Lung (tissue), 11 donors: ENCODE measurements at regions not wholly inside any gene's neighbourhood (a gene's known extent, or its start where the extent isn't known, plus 50 kb on each side); places are given as distances from the start of the nearest gene placed in this dataset.

Source experiments
- ATAC-seq: fragments of 200-7000 bp; cut with Tn5 transposase; one replicate; pipeline ENCODE4 v1.9.1; 2020; ENCODE audit warnings: moderate number of reproducible peaks; ENCODE audit not compliant: insufficient read depth, low FRiP score
- DNase-seq, 3 donors: peaks; one replicate each; pipeline ENCODE4 v3.0.0-alpha.2; 2013 to 2017
- H3K27ac ChIP-seq, 2 donors: one replicate each; pipeline ENCODE4 v1.5.1; 2013; ENCODE audit warnings: mild to moderate bottlenecking in 2 of 2, moderate library complexity in 2 of 2, control low read depth in 1 of 2, inconsistent platforms in 1 of 2, low read depth in 1 of 2, low read length in 1 of 2
- H3K27me3 ChIP-seq, 3 donors: one replicate each; pipeline ENCODE4 v1.5.1; 2013; ENCODE audit warnings: low read length in 2 of 3; ENCODE audit not compliant: control insufficient read depth in 3 of 3, insufficient read depth in 3 of 3
- H3K36me3 ChIP-seq, 4 donors: one replicate each; pipeline ENCODE4 v1.5.1; 2013; ENCODE audit warnings: low read length in 4 of 4, mild to moderate bottlenecking in 1 of 4, moderate library complexity in 1 of 4; ENCODE audit not compliant: control insufficient read depth in 4 of 4, insufficient read depth in 4 of 4
- H3K4me1 ChIP-seq, 5 donors: one replicate each; pipeline ENCODE4 v1.5.1; 2013; ENCODE audit warnings: low read length in 5 of 5, mild to moderate bottlenecking in 2 of 5, moderate library complexity in 1 of 5; ENCODE audit not compliant: control insufficient read depth in 5 of 5, insufficient read depth in 5 of 5
- H3K4me3 ChIP-seq: one replicate; pipeline ENCODE4 v1.5.1; 2013; ENCODE audit warnings: mild to moderate bottlenecking, control low read depth, moderate library complexity
- H3K9ac ChIP-seq, 2 donors: one replicate each; pipeline ENCODE4 v1.5.1; 2013; ENCODE audit warnings: low read length in 2 of 2, control low read depth in 1 of 2; ENCODE audit not compliant: insufficient read depth in 1 of 2
- H3K9me3 ChIP-seq, 4 donors: one replicate each; pipeline ENCODE4 v1.5.1; 2013; ENCODE audit warnings: low read length in 3 of 4, mild to moderate bottlenecking in 1 of 4, moderate library complexity in 1 of 4; ENCODE audit not compliant: control insufficient read depth in 4 of 4, insufficient read depth in 3 of 4
- WGBS, 2 donors: extraction: QIAGEN DNeasy Blood & Tissue Kit; methylation state at CpG; one replicate each; pipeline ENCODE4 v1.1.7; 2013; 5-methylcytosine and 5-hydroxymethylcytosine counted together
- TF ChIP-seq, protein P1 (sequence below): IDR thresholded peaks from 2 replicates; pipeline ENCODE4 v1.5.1; 2012; ENCODE audit warnings: mild to moderate bottlenecking; ENCODE audit errors: control extremely low read depth, extremely low read depth
- donor health status: control.
- donor health status: control.
- donor health status: Bipolar disorder and iron deficiency.
- donor health status: healthy.
- donor health status: DM: yes; HTN: yes; CAD: no.

DNA sequence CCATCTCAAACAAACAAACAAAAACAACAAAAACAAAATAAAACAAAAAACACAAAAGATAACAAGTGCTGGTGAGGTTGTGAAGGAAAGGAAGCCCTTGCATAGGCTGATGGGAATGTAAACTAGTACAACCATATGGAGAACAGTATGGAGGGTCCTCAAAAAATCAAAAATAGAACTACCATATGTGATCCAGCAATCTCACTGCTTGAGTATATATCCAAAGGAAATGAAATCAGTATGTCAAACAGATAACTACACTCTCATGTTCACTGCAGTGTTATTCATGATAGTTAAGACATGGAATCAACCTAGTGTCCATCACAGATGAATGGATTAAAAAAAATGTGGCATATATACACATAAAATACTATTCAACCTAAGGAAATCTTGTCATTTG is 395.7 kb upstream of the SLC24A2 start:
- no peaks in the 10 kb centered on the region for H3K9me3 ChIP-seq
- H3K27ac ChIP-seq = no peak overlapping the region
- no peak overlapping the region for H3K4me3 ChIP-seq
- no peaks in the 10 kb centered on the region for H3K27me3 ChIP-seq
- DNase-seq = no peak
- ATAC-seq = no peak
- peaks cover 0 to 2% (median 0%) of the 10 kb centered on the region in 5 donors for H3K4me1 ChIP-seq
- no peak overlapping the region for H3K9ac ChIP-seq
- no peaks in the 10 kb centered on the region for H3K36me3 ChIP-seq
- TF ChIP-seq, protein P1, sequence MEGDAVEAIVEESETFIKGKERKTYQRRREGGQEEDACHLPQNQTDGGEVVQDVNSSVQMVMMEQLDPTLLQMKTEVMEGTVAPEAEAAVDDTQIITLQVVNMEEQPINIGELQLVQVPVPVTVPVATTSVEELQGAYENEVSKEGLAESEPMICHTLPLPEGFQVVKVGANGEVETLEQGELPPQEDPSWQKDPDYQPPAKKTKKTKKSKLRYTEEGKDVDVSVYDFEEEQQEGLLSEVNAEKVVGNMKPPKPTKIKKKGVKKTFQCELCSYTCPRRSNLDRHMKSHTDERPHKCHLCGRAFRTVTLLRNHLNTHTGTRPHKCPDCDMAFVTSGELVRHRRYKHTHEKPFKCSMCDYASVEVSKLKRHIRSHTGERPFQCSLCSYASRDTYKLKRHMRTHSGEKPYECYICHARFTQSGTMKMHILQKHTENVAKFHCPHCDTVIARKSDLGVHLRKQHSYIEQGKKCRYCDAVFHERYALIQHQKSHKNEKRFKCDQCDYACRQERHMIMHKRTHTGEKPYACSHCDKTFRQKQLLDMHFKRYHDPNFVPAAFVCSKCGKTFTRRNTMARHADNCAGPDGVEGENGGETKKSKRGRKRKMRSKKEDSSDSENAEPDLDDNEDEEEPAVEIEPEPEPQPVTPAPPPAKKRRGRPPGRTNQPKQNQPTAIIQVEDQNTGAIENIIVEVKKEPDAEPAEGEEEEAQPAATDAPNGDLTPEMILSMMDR = no peak

DNA sequence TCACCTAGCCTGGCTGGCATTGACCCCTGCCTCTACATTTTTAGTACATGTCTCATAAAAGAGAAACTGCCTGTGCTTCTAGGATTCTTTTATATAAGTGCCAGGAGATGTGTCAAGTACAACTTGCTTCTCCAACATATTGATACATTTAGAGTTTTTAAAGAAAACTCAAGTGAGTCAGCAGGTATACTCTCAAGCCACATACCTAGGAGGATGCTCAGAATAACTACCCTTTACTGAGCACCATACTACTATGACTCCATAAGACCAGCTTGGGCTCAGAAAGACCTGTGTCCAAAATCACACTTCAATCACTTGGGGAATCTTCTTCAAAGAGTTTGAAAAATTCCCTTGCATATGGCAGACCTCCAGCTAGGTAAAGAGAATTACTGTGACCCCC is 389.8 kb upstream of the SLC24A2 start:
- H3K36me3 ChIP-seq = no peaks in the 10 kb centered on the region
- H3K27me3 ChIP-seq = no peaks in the 10 kb centered on the region
- no peak overlapping the region for H3K9ac ChIP-seq
- no peak for ATAC-seq
- no peaks in the 10 kb centered on the region for H3K9me3 ChIP-seq
- H3K27ac ChIP-seq = no peak overlapping the region
- DNase-seq = no peak
- H3K4me3 ChIP-seq = no peak overlapping the region
- no peaks in the 10 kb centered on the region for H3K4me1 ChIP-seq
- TF ChIP-seq, protein P1 = no peak

DNA sequence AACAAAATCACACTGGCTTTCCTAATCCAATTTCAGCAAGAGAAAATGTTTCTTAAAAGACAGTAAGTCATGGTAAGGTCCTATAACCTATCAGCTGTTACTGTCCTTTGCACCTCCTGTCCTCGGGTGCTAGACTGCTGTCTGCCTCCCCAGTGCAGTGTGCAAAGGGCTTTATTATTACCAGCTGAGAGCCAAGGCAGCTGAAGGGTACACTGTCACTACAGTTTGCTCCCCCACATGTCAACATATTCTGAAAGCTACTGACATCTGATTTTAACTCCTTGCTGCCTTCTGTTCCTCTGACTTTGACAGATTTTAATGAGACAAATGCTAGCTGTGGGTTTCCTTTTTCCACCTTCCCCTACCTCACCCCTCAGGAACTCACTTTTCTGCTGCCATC is 389.4 kb upstream of the SLC24A2 start:
- ATAC-seq = no peak
- no peak overlapping the region for H3K4me3 ChIP-seq
- 52 to 54% methylated on average over 1 of the region's 1 CpG for WGBS, 2 donors

DNA sequence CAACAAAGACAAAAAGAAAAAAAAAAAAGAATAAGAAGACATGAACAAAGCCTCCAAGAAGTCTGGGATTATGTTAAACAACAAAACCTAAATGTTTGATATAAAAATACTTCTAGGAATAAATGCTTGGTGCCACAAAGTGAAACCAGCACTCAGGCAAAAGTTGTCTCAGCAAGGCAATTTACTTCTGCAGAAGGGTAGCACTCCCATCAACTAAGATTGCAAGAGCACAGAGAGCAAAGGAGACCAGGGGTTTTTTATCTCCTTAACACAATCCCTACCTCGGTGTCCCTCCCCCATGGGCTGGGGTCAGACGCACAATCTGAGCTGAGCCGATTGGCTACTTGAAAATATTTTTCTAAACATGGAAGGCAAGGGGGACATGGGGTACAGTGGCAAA is 381.3 kb upstream of the SLC24A2 start:
- no peaks in the 10 kb centered on the region for H3K27me3 ChIP-seq
- H3K36me3 ChIP-seq = no peaks in the 10 kb centered on the region
- no peaks in the 10 kb centered on the region for H3K4me1 ChIP-seq
- TF ChIP-seq, protein P1 = no peak
- no peak overlapping the region for H3K27ac ChIP-seq
- WGBS, 2 donors = 96% methylated on average over 3 of the region's 3 CpGs
- no peak for ATAC-seq
- no peak overlapping the region for H3K4me3 ChIP-seq
- no peak overlapping the region for H3K9ac ChIP-seq
- H3K9me3 ChIP-seq = peaks cover 0 to 28% (median 7%) of the 10 kb centered on the region in 4 donors
- no peak for DNase-seq

More for the DNA sequence above, 389.4 kb upstream of the SLC24A2 start:
- Histone ChIP-seq H3K36me3 (no peaks in the 10 kb centered on the region), H3K9me3 (no peaks in the 10 kb centered on the region), H3K27me3 (no peaks in the 10 kb centered on the region), H3K9ac (no peak overlapping the region), H3K27ac (no peak overlapping the region), H3K4me1 (no peaks in the 10 kb centered on the region)
- no peak for DNase-seq
- TF ChIP-seq, protein P1 = no peak
